ENCODE measurements at regions not wholly inside any gene's neighbourhood (a gene's known extent, or its start where the extent isn't known, plus 50 kb on each side); places are given as distances from the start of the nearest gene placed in this dataset.

DNA sequence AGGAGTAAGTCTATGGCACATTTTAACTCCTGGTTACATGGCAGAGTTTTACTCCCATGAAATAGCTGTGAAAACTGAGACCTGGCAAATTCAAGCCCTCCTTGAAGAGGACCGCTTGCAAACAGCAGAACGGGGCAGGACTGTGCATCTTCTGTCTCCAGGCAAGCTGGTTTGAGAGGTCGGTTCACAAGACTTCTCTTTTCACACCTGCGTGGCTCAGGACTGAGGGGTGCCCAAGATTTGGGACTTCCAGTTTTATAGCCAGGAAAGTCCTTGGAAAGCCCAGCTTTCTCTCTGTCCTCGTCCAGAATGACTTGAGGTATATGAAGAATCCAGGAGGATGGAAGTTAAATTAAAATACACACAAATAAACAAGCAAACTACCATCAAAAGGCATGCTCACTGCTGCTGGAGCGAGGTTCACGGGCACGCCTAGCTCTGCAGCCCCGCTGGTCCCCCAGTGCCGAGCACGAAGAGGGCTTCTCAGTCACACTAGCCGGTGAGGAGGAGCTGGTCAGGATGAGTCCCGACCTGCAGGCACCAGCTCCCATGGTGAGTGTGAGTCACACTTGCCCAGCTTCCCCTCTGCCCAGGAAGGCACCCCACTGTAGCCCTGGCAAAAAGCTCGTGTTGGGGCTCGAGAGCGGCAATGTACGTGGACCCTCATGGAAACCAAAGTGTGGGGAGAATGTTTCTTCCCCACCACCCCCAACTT lies 1382.4 kb downstream of the BRD1 start:
- BruUV-seq (replicated peaks) = no TSS peak
- no peak for DNase-seq

DNA sequence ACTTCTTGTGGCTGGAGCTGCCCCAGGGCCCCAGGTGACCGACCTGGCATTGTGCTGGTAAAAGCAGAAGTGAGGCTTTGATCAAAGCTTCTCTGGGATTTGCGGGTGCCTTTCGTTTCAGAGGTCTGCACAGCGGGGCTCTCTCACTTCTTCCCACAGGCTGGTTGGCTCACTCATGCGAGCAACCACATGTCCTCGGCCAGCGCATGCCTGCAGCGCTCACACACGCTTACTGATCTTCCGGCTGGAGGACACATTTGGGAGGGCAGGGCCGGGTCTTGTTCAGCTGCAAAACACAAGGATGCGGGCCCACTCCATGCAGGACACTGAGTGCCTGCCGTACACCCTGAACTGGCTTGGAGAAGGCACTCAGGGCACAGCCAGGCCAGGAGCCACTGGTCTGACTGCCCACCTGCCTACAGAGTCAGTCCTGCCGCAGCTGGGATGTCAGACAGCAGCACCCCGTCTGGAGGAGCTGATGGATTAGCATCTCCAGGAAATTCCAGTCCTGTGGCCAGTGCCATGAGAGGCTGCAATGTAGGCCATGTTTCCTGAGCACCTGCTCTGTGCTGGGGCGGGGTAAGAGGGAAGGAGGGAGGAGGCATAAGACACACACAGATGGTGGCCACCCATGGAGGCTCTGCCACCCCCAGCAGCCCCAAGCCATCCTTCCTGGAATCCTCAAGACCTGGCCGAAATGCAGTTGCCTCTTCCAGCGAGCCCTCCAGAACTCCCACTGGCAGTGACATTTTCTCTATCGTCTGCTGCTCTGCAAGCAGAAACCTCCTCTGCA lies 1383.2 kb downstream of the BRD1 start:
- Histone ChIP-seq H3K4me2 (ENCODE audit: low read length) (no peak overlapping the region), H3K79me2 (ENCODE audit: low read length) (no peaks in the 10 kb centered on the region), H3K27me3 (ENCODE audit: low read length) (no peaks in the 10 kb centered on the region), H3K27ac (ENCODE audit: low read length) (no peak overlapping the region), H4K20me1 (ENCODE audit: low read length) (no peaks in the 10 kb centered on the region), H3K4me3 (ENCODE audit: low read length) (no peak overlapping the region), H3F3A (ENCODE audit: low read length, unreplicated experiment) (no peaks in the 10 kb centered on the region), H3K9me2 (replicated peaks; ENCODE audit: low read length) (no peaks in the 10 kb centered on the region), H2AFZ (ENCODE audit: low read length) (no peak overlapping the region), H3K36me3 (ENCODE audit: low read depth, low read length) (no peaks in the 10 kb centered on the region), H3K9me3 (ENCODE audit: low read length) (no peaks in the 10 kb centered on the region), H3K9ac (ENCODE audit: low read length) (no peak overlapping the region), H3K4me1 (ENCODE audit: insufficient read depth, low read length) (no peaks in the 10 kb centered on the region)
- DNase-seq (no peak), ATAC-seq (no peak)
- ChIA-PET CTCF (no interaction called here), POLR2A (ENCODE audit: unreplicated experiment) (no interaction called here)
- TF ChIP-seq EZH2phosphoT487 (IDR thresholded peaks at IDR 0.05; ENCODE audit: borderline replicate concordance, low read length) (no peak), EZH2 (IDR thresholded peaks at IDR 0.05; ENCODE audit: low read length, unreplicated experiment) (no peak)
- TF ChIP-seq, protein P1, sequence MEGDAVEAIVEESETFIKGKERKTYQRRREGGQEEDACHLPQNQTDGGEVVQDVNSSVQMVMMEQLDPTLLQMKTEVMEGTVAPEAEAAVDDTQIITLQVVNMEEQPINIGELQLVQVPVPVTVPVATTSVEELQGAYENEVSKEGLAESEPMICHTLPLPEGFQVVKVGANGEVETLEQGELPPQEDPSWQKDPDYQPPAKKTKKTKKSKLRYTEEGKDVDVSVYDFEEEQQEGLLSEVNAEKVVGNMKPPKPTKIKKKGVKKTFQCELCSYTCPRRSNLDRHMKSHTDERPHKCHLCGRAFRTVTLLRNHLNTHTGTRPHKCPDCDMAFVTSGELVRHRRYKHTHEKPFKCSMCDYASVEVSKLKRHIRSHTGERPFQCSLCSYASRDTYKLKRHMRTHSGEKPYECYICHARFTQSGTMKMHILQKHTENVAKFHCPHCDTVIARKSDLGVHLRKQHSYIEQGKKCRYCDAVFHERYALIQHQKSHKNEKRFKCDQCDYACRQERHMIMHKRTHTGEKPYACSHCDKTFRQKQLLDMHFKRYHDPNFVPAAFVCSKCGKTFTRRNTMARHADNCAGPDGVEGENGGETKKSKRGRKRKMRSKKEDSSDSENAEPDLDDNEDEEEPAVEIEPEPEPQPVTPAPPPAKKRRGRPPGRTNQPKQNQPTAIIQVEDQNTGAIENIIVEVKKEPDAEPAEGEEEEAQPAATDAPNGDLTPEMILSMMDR (conservative IDR thresholded peaks at IDR 0.05; ENCODE audit: low read depth, low read length) = no peak
- intact Hi-C loops (cut with micrococcal nuclease) = no loop called here
- BruUV-seq (replicated peaks) = no TSS peak

More for the DNA sequence above, 1382.4 kb downstream of the BRD1 start:
- intact Hi-C loops (cut with micrococcal nuclease) = no loop called here
- H3K4me2 ChIP-seq (ENCODE audit: low read length) = no peak overlapping the region
- H3K27ac ChIP-seq (ENCODE audit: low read length) = no peak overlapping the region
- no peaks in the 10 kb centered on the region for H3K4me1 ChIP-seq (ENCODE audit: insufficient read depth, low read length)
- ChIA-PET POLR2A (ENCODE audit: unreplicated experiment) (no interaction called here), CTCF (no interaction called here)
- no peaks in the 10 kb centered on the region for H4K20me1 ChIP-seq (ENCODE audit: low read length)
- no peaks in the 10 kb centered on the region for H3K79me2 ChIP-seq (ENCODE audit: low read length)
- H3K9me2 ChIP-seq (replicated peaks; ENCODE audit: low read length) = no peaks in the 10 kb centered on the region
- TF ChIP-seq EZH2 (IDR thresholded peaks at IDR 0.05; ENCODE audit: low read length, unreplicated experiment) (no peak), EZH2phosphoT487 (IDR thresholded peaks at IDR 0.05; ENCODE audit: borderline replicate concordance, low read length) (no peak)
- TF ChIP-seq, protein P1 (conservative IDR thresholded peaks at IDR 0.05; ENCODE audit: low read depth, low read length) = no peak
- H2AFZ ChIP-seq (ENCODE audit: low read length) = no peak overlapping the region
- H3K9me3 ChIP-seq (ENCODE audit: low read length) = no peaks in the 10 kb centered on the region
- ATAC-seq = no peak
- H3K4me3 ChIP-seq (ENCODE audit: low read length) = no peak overlapping the region
- H3K9ac ChIP-seq (ENCODE audit: low read length) = no peak overlapping the region
- H3F3A ChIP-seq (ENCODE audit: low read length, unreplicated experiment) = no peaks in the 10 kb centered on the region
- H3K36me3 ChIP-seq (ENCODE audit: low read depth, low read length) = no peaks in the 10 kb centered on the region
- H3K27me3 ChIP-seq (ENCODE audit: low read length) = no peaks in the 10 kb centered on the region

DNA sequence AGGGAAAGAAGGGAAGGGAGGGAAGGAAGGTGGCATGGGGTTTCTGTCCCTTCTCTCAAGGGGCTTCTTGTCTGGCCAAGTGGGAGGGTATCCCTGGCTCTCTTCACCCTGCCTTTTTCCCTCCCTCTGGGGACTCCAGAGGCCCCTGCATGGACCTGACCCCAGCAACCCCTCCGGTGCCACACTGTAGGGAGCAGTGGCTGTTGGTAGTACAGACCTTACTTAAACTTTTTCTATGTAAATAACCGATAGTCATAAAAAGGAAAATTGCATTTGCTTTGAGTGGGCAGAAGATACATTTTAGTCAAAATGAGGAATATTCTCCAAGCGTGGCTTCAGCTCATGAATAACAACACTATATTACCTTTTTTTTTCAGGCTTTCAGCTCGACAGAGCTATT lies 1384.0 kb downstream of the BRD1 start:
- H4K20me1 ChIP-seq (ENCODE audit: low read length) = no peaks in the 10 kb centered on the region
- no TSS peak for BruUV-seq (replicated peaks)
- H3K27ac ChIP-seq (ENCODE audit: low read length) = no peak overlapping the region
- H3K4me3 ChIP-seq (ENCODE audit: low read length) = no peak overlapping the region
- ATAC-seq (no peak), DNase-seq (no peak)
- H3K79me2 ChIP-seq (ENCODE audit: low read length) = no peaks in the 10 kb centered on the region
- POLR2A ChIA-PET (ENCODE audit: unreplicated experiment) = no interaction called here
- no peaks in the 10 kb centered on the region for H3K9me3 ChIP-seq (ENCODE audit: low read length)
- H3K9me2 ChIP-seq (replicated peaks; ENCODE audit: low read length) = no peaks in the 10 kb centered on the region
- no peaks in the 10 kb centered on the region for H3F3A ChIP-seq (ENCODE audit: low read length, unreplicated experiment)
- H3K4me2 ChIP-seq (ENCODE audit: low read length) = no peak overlapping the region
- TF ChIP-seq EZH2phosphoT487 (IDR thresholded peaks at IDR 0.05; ENCODE audit: borderline replicate concordance, low read length) = no peak
- TF ChIP-seq, protein P1 (conservative IDR thresholded peaks at IDR 0.05; ENCODE audit: low read depth, low read length) = no peak
- no peaks in the 10 kb centered on the region for H3K4me1 ChIP-seq (ENCODE audit: insufficient read depth, low read length)
- no peak overlapping the region for H2AFZ ChIP-seq (ENCODE audit: low read length)
- no peaks in the 10 kb centered on the region for H3K27me3 ChIP-seq (ENCODE audit: low read length)
- no peak overlapping the region for H3K9ac ChIP-seq (ENCODE audit: low read length)
- intact Hi-C loops (cut with micrococcal nuclease) = no loop called here
- no peaks in the 10 kb centered on the region for H3K36me3 ChIP-seq (ENCODE audit: low read depth, low read length)
- CTCF ChIA-PET = no interaction called here

Measured in PC-3 (cell line).